ENCODE measurements at regions not wholly inside any gene's neighbourhood (a gene's known extent, or its start where the extent isn't known, plus 50 kb on each side); places are given as distances from the start of the nearest gene placed in this dataset.
A peak's percentile ranks its signal among the peaks of the same experiment; 100 is the strongest.

- Histone ChIP-seq H3F3A (ENCODE audit: insufficient read depth, low read depth) (no peaks in the 10 kb centered on the region), H3K9me2 (ENCODE audit: insufficient read depth) (no peaks in the 10 kb centered on the region; the same call in 1 of the 2 replicates), H3K27ac (no peak overlapping the region), H4K20me1 (ENCODE audit: insufficient read depth) (no peaks in the 10 kb centered on the region), H3K4me1 (replicated peaks; ENCODE audit: insufficient read depth) (no peaks in the 10 kb centered on the region), H3K36me3 (ENCODE audit: low read depth) (no peaks in the 10 kb centered on the region), H3K4me2 (no peak overlapping the region), H3K79me2 (ENCODE audit: low read depth) (no peaks in the 10 kb centered on the region), H2AFZ (no peak overlapping the region), H3K4me3 (no peak overlapping the region), H3K27me3 (ENCODE audit: insufficient read depth, low read depth) (no peaks in the 10 kb centered on the region), H3K9me3 (ENCODE audit: insufficient read depth, low read depth) (no peaks in the 10 kb centered on the region)
- CTCF ChIA-PET, result no interaction called here
- no TSS peak for BruUV-seq (replicated peaks)
- no peak for DNase-seq
- POLR2A ChIA-PET (ENCODE audit: unreplicated experiment), result no interaction called here
- intact Hi-C loops (cut with micrococcal nuclease; ENCODE audit: unreplicated experiment), result no loop called here
- no peak for TF ChIP-seq EZH2 (IDR thresholded peaks at IDR 0.05; ENCODE audit: low read depth)
- TF ChIP-seq CTCF (conservative IDR thresholded peaks at IDR 0.05), result no peak
Observed at GRCh38 chr3:168455814-168456213, 360.1 kb upstream of the GOLIM4 start.

GRCh38 chr3:168453623-168454022 lies 357.9 kb upstream of the GOLIM4 start:
- no peak for DNase-seq
- Histone ChIP-seq H3K4me2 (no peak overlapping the region), H3K9me2 (ENCODE audit: insufficient read depth) (peaks cover 2% of the 10 kb centered on the region; the same call in 1 of the 2 replicates), H3K36me3 (ENCODE audit: low read depth) (no peaks in the 10 kb centered on the region), H3K4me1 (replicated peaks; ENCODE audit: insufficient read depth) (no peaks in the 10 kb centered on the region), H2AFZ (no peak overlapping the region), H3F3A (ENCODE audit: insufficient read depth, low read depth) (no peaks in the 10 kb centered on the region), H3K79me2 (ENCODE audit: low read depth) (no peaks in the 10 kb centered on the region), H3K27ac (no peak overlapping the region), H3K4me3 (no peak overlapping the region), H3K27me3 (ENCODE audit: insufficient read depth, low read depth) (no peaks in the 10 kb centered on the region), H3K9me3 (ENCODE audit: insufficient read depth, low read depth) (no peaks in the 10 kb centered on the region), H4K20me1 (ENCODE audit: insufficient read depth) (no peaks in the 10 kb centered on the region)
- ChIA-PET CTCF (no interaction called here), POLR2A (ENCODE audit: unreplicated experiment) (no interaction called here)
- BruUV-seq (replicated peaks), result no TSS peak
- TF ChIP-seq EZH2 (IDR thresholded peaks at IDR 0.05; ENCODE audit: low read depth) (no peak), CTCF (conservative IDR thresholded peaks at IDR 0.05) (no peak)
- intact Hi-C loops (cut with micrococcal nuclease; ENCODE audit: unreplicated experiment), result no loop called here

- no peaks in the 10 kb centered on the region for H3K36me3 ChIP-seq (ENCODE audit: low read depth)
- H4K20me1 ChIP-seq (ENCODE audit: insufficient read depth), result no peaks in the 10 kb centered on the region
- no peak for DNase-seq
- no peaks in the 10 kb centered on the region for H3K9me3 ChIP-seq (ENCODE audit: insufficient read depth, low read depth)
- no peaks in the 10 kb centered on the region for H3K27me3 ChIP-seq (ENCODE audit: insufficient read depth, low read depth)
- intact Hi-C loops (cut with micrococcal nuclease; ENCODE audit: unreplicated experiment), result no loop called here
- no peaks in the 10 kb centered on the region for H3K79me2 ChIP-seq (ENCODE audit: low read depth)
- H3K4me2 ChIP-seq, result no peak overlapping the region
- H3K4me1 ChIP-seq (replicated peaks; ENCODE audit: insufficient read depth), result no peaks in the 10 kb centered on the region
- POLR2A ChIA-PET (ENCODE audit: unreplicated experiment), result no interaction called here
- H3K4me3 ChIP-seq, result no peak overlapping the region
- CTCF ChIA-PET, result no interaction called here
- no TSS peak for BruUV-seq (replicated peaks)
- H3K9me2 ChIP-seq (ENCODE audit: insufficient read depth), result 0 out of 2 replicates have a peak, but pooled peaks cover 4% of the 10 kb centered on the region
- H3F3A ChIP-seq (ENCODE audit: insufficient read depth, low read depth), result no peaks in the 10 kb centered on the region
- no peak overlapping the region for H3K27ac ChIP-seq
- no peak for TF ChIP-seq CTCF (conservative IDR thresholded peaks at IDR 0.05)
- TF ChIP-seq EZH2 (IDR thresholded peaks at IDR 0.05; ENCODE audit: low read depth), result no peak
- H2AFZ ChIP-seq, result 0 out of 2 replicates have a peak overlapping the region, but pooled peaks have one; percentile 14
Observed at GRCh38 chr3:168443965-168444364, 348.2 kb upstream of the GOLIM4 start.

All from PC-9 (cell line).